Activated CD8-positive, alpha-beta memory T cell treated with anti-CD3 and anti-CD28 coated beads, Interleukin-2, amount 10 ng/mL, durations not matched to agents 7 days and 5 days (primary cell): ENCODE measurements at regions not wholly inside any gene's neighbourhood (a gene's known extent, or its start where the extent isn't known, plus 50 kb on each side); places are given as distances from the start of the nearest gene placed in this dataset.
A peak's percentile ranks its signal among the peaks of the same experiment; 100 is the strongest.
"Not testable (repeated sequence)": the region's sequence is repeated elsewhere in the genome, so short reads cannot be mapped to it uniquely, and the experiment has no call there.

ENCODE experiments used
- ATAC-seq: fragments of 150-1000 bp; cut with Tn5 transposase; one replicate; pipeline ENCODE4 v1.10.0; 2021; ENCODE audit warnings: moderate library complexity
- CTCF ChIA-PET: fragments of 350-600 bp; sonication (Branson Sonifier 250); formaldehyde crosslinking; loops from one replicate; lab custom pipeline; 2021; ENCODE audit warnings: antibody characterized with exemption; lab: Charles Lee
- DNase-seq: peaks from one replicate; pipeline ENCODE4 v3.0.0-alpha.2; 2020
- H3K27ac Mint-ChIP-seq: one replicate; pipeline ENCODE4 v1.8.0; 2021; ENCODE audit warnings: mild to moderate bottlenecking, mixed read lengths
- H3K27me3 Mint-ChIP-seq: one replicate; pipeline ENCODE4 v1.8.0; 2021; ENCODE audit warnings: mixed read lengths
- H3K36me3 Mint-ChIP-seq: one replicate; pipeline ENCODE4 v1.8.0; 2021; ENCODE audit warnings: mild to moderate bottlenecking, mixed read lengths
- H3K4me1 Mint-ChIP-seq: one replicate; pipeline ENCODE4 v1.8.0; 2021; ENCODE audit warnings: mixed read lengths
- H3K4me3 Mint-ChIP-seq: one replicate; pipeline ENCODE4 v1.8.0; 2021; ENCODE audit warnings: mild to moderate bottlenecking, moderate library complexity, mixed read lengths
- H3K9me3 Mint-ChIP-seq: one replicate; pipeline ENCODE4 v1.8.0; 2022; ENCODE audit warnings: low read depth, mixed read lengths

DNA sequence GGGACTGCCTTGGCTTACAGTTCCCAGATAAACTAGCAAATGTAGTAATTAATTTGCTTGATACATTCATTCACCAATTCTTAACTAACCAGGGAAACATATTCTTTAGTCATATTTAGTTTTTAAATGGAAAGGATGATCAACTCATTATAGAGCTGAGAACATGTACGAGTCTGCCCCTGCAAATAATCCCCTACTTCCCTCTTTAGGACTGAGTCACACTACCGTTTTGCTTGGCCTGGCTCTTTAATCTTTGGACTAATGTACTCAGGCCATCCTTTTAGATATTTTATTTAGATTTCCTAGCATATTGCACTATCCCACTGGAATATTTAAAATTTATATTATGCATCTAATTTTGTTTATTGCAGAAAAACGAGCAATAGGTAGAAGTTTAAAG, 105.5 kb upstream of the LCORL start:
- Mint-ChIP-seq H3K4me3 (no peak overlapping the region), H3K36me3 (no peaks in the 10 kb centered on the region), H3K4me1 (no peaks in the 10 kb centered on the region), H3K27me3 (peaks cover 3% of the 10 kb centered on the region), H3K9me3 (no peaks in the 10 kb centered on the region), H3K27ac (no peak overlapping the region)
- ATAC-seq: no peak
- CTCF ChIA-PET: no interaction called here
- no peak for DNase-seq

DNA sequence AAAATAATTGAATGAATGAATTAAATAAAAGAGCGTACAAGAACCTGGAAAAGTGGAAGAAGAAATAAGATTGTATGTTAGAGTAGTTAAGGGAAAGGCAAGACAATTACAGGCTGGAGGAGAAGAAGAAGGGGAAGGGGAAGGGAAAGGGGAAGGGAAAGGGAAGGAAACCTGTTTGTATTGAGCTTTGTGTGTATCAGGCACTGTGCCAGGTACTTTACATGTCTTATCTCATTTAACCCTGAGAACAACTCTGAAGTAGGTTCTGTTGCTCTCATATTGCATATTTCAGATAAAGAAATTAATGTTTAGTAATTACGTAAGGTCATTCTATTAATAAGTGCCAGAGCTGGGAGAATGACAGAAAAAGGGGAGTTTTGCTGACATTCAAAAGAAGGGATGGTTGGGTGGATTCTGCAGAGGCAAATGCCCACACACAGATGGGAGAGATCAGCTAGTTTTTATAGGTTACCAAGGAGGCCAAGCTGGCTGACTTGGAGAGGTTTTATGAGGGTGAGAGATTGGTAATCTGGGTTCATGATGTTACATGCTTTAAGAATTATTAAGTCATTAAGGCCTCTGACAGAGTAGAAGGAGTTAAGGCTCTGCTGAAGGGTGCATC, 92.3 kb upstream of the LCORL start:
- H3K4me3 Mint-ChIP-seq: no peak overlapping the region
- no peaks in the 10 kb centered on the region for H3K4me1 Mint-ChIP-seq
- DNase-seq: no peak
- H3K36me3 Mint-ChIP-seq: no peaks in the 10 kb centered on the region
- no peak for ATAC-seq
- CTCF ChIA-PET: no interaction called here
- H3K9me3 Mint-ChIP-seq: no peaks in the 10 kb centered on the region
- no peak overlapping the region for H3K27ac Mint-ChIP-seq
- H3K27me3 Mint-ChIP-seq: peaks cover 28% of the 10 kb centered on the region

DNA sequence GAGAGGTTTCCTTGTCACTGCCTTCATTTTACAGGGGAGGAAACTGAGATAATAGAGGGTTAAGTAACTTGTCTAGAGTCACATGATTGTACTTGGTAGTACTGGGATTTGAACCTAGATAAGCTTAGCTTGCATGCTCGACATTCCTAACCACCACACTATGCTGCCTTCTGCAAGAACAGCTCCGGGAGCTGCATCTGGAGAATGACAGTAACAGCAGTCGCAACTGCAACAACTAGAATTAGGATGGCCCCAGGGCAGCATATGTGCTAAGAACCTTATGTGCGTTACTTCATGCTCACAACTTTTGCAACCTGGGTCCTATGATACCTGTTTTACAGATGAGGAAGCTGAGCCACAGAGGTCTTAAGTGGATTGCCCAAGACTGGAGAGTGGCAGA, 89.5 kb upstream of the LCORL start:
- H3K27ac Mint-ChIP-seq: no peak overlapping the region
- DNase-seq: no peak
- no peaks in the 10 kb centered on the region for H3K4me1 Mint-ChIP-seq
- H3K4me3 Mint-ChIP-seq: no peak overlapping the region
- CTCF ChIA-PET: no interaction called here
- no peaks in the 10 kb centered on the region for H3K9me3 Mint-ChIP-seq
- no peaks in the 10 kb centered on the region for H3K36me3 Mint-ChIP-seq
- no peak for ATAC-seq
- peaks cover 25% of the 10 kb centered on the region for H3K27me3 Mint-ChIP-seq

DNA sequence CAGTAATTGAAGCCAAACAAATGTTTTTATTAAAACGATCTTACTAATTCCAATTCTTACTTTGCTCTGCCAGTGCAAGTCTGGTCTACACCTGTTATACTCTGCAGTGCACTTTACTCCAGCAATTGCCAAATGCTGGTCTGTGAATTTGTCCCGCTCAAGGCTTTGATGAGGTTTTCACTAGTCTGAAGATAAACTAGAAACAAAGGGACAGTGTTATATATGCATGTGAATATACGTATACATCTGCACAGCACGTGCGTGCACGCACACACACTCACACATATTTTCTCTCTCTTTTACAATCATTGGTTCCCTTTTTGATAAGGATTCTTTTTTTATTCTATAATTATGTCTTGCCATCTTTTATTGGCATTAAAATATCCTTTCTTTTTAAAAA, 88.5 kb upstream of the LCORL start:
- CTCF ChIA-PET: no interaction called here
- peaks cover 25% of the 10 kb centered on the region for H3K27me3 Mint-ChIP-seq
- H3K27ac Mint-ChIP-seq: no peak overlapping the region
- no peaks in the 10 kb centered on the region for H3K36me3 Mint-ChIP-seq
- H3K4me3 Mint-ChIP-seq: no peak overlapping the region
- H3K9me3 Mint-ChIP-seq: no peaks in the 10 kb centered on the region
- DNase-seq: no peak
- H3K4me1 Mint-ChIP-seq: peaks cover 4% of the 10 kb centered on the region
- ATAC-seq: no peak

DNA sequence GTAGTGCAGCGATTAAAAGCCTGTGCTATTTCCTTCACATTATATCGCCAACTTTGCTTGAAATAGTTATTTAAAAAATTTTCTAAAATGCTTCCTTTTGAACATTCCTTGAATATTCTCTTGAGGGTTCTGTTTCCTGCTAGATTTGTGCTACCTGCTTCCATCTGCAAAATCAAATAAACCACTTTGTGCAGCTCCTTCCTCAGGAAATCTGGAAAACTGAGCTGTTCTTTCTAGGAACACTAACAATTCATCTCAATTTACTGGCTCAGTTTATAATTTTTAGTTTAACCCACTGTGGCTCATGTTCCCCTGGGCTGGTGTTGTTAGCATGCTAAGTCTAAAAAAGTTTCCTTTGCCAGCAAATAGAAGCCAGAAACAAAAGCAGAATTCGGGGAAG, 88.1 kb upstream of the LCORL start:
- DNase-seq (no peak), ATAC-seq (no peak)
- H3K4me3 Mint-ChIP-seq: no peak overlapping the region
- H3K27me3 Mint-ChIP-seq: peaks cover 21% of the 10 kb centered on the region
- CTCF ChIA-PET: no interaction called here
- H3K27ac Mint-ChIP-seq: no peak overlapping the region
- no peaks in the 10 kb centered on the region for H3K36me3 Mint-ChIP-seq
- no peaks in the 10 kb centered on the region for H3K9me3 Mint-ChIP-seq
- peaks cover 6% of the 10 kb centered on the region for H3K4me1 Mint-ChIP-seq

DNA sequence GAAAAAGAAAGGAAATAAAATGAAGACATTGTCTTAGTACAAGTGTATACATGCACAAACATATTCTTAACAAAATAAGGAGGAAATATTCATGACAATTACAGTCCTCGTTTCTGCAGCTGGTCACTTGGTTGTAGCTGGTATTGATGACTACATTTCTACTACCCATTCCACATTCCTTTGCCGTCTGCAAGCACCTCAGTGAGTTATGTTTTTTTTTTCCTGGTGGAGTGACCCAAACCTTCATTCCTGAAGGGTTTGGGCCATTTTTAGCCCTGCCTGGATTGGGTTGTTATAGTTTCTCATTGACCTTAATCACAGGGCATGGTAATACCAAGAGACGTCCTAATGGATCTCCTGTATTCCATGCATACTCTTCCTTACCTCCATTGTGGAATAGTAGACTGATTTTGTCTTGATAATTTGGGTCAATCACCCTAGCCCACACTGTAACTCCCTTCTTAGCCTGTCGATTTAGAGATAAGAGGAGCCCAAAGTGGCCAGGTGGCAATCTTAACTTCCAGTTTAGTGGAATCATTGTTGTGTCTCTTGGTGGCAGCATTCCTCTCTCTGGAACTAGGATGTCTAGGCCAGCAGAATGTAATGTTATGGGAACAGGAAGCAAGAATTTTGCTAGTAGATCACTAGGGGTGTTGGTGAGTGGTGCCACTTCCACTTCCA, 86.4 kb upstream of the LCORL start:
- CTCF ChIA-PET: not testable (repeated sequence)

DNA sequence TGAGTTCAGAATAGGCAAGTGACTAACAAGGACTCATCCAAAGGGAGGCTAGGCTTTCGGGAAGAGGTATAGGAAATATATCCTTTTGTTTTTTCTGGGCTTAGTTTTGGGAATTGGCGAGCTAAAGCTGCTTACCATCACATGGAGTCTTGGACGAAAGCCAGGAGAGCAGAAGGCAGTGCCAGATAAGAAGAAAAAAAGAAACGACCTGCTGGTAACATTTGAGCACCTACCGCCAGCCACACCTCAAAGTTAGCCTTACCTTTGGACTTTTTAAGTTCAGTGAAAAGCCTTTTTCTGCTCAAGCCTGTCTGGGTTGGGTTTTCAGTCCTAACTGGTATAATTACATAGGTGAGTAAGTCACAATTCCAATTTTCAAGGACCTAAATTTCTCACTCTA, 85.1 kb upstream of the LCORL start:
- Mint-ChIP-seq H3K27ac (no peak overlapping the region), H3K9me3 (no peaks in the 10 kb centered on the region), H3K4me3 (no peak overlapping the region), H3K36me3 (no peaks in the 10 kb centered on the region), H3K27me3 (peaks cover 9% of the 10 kb centered on the region), H3K4me1 (peaks cover 6% of the 10 kb centered on the region)
- CTCF ChIA-PET: no interaction called here
- ATAC-seq: no peak
- no peak for DNase-seq

More for the DNA sequence above, 86.4 kb upstream of the LCORL start:
- not testable (repeated sequence) for ATAC-seq, H3K36me3 Mint-ChIP-seq, H3K27ac Mint-ChIP-seq, H3K4me3 Mint-ChIP-seq, H3K9me3 Mint-ChIP-seq, H3K4me1 Mint-ChIP-seq, DNase-seq
- peaks cover 12% of the 10 kb centered on the region for H3K27me3 Mint-ChIP-seq

DNA sequence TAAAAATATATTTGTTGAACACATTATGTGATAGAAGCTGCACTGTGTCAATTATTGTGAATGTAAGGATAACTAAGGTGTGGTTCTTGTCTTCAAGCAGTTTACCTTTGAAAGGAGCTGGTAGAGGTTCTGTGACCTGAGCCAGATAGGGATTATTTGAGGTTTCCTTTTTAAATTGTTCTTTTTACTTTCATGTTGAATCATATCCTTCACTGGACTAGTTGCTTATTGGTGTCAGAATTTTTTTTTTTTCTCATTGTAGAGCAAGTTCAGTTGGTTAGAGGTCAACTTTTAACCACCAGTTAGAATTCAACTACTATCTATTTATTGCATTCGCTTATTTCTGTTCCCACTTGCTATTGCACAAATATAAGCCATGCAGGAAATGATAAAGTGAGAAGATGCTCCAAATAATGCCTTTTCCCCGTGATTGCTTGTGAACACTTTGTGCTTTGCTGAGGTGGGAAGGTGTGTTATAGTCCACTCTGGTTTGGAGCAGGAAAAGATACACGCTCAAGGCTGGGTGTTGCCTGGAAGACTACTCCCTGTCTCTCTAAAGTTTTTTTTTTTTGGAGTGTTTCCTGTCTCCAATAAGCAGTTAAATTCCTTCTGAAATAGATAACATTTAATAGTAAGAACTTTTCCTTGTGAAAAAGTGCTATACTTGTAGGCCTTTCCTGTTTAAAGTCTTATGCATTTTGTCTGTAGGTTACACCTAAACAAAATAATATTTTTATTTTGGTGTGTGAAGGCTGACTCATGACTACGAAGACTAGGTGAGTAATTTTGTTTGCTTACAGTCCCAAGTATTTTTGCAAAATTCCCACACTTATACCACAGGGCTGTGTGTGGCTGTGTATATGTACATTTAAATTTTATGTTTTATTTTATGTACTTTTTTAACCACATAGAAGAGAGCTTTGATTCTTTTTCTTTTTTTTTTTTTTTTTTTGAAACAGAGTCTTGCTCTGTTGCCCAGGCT, 83.8 kb upstream of the LCORL start:
- ATAC-seq (peak; percentile 33), DNase-seq (no peak)
- no peak overlapping the region for H3K4me3 Mint-ChIP-seq
- CTCF ChIA-PET: no interaction called here
- no peak overlapping the region for H3K27ac Mint-ChIP-seq
- H3K27me3 Mint-ChIP-seq: peaks cover 15% of the 10 kb centered on the region
- H3K9me3 Mint-ChIP-seq: no peaks in the 10 kb centered on the region
- peaks cover 6% of the 10 kb centered on the region for H3K4me1 Mint-ChIP-seq
- no peaks in the 10 kb centered on the region for H3K36me3 Mint-ChIP-seq

DNA sequence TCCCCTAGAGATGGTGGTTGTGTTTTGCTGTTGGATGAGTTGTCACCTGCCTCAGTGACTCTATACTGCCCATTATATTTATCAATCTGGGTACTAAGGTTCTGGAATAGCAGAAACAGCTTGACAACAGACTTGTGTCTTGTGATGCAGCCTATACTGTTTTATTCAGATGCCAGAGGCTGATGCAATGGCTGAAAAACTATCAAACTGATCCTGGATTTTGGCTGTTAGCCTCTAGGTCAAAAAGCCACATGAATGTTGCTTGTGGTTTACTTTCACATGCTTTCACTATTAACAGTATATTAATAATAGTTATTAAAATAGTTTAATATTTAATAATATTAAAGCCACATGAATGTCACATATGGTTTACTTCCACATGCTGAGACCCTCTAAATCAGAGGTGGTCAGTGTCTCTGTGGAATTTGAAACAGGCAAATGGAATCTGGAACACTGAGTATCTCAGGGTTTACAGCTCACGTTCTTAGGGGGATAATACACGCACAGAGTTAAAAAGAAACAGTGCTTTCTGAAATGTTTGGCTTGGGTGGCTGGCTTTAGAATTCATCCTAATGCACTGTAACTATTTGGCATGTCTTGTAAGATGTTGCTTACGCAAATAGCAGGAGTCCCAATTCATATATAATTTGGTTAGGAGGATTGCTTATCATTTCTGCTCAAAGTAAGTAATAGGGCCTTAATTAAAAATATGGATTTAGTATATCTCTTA, 82.5 kb upstream of the LCORL start:
- Mint-ChIP-seq H3K9me3 (no peaks in the 10 kb centered on the region), H3K27me3 (peaks cover 10% of the 10 kb centered on the region), H3K27ac (no peak overlapping the region), H3K4me3 (no peak overlapping the region), H3K36me3 (no peaks in the 10 kb centered on the region), H3K4me1 (peaks cover 6% of the 10 kb centered on the region)
- no peak for DNase-seq
- ATAC-seq: no peak
- CTCF ChIA-PET: no interaction called here

DNA sequence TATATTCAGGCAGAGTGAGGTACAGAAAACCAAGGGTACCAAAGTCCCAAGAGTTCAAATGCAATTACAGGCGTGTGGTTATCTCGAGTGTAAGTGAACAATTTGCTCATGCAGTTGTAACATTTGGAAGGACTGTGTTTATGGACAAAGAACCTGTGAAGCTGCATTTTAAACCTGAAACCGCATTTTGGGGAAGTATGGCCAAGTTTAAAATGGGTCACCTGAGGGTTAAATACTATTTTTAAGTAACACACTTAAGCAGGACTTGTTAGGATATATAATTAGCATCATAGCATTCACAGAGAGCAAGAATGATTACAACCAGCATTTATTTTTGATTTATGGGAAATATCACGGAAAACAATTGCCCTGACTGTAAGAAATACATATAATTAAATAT, 79.1 kb upstream of the LCORL start:
- no peaks in the 10 kb centered on the region for H3K36me3 Mint-ChIP-seq
- H3K9me3 Mint-ChIP-seq: no peaks in the 10 kb centered on the region
- CTCF ChIA-PET: no interaction called here
- DNase-seq (no peak), ATAC-seq (no peak)
- H3K27me3 Mint-ChIP-seq: peaks cover 10% of the 10 kb centered on the region
- H3K27ac Mint-ChIP-seq: no peak overlapping the region
- no peak overlapping the region for H3K4me3 Mint-ChIP-seq
- H3K4me1 Mint-ChIP-seq: peaks cover 6% of the 10 kb centered on the region

DNA sequence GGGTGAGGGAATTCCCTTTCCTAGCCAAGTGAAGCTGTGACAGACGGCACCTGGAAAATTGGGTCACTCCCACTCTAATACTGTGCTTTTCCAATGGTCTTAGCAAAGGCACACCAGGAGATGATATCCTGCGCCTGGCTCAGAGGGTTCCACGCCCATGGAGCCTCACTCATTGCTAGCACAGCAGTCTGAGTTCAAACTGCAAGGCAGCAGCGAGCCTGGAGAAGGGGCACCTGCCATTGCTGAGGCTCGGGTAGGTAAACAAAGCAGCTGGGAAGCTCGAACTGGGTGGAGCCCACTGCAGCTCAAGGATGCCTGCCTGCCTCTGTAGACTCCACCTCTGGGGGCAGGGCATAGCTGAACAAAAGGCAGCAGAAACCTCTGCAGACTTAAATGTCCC, 68.9 kb upstream of the LCORL start:
- CTCF ChIA-PET: not testable (repeated sequence)

DNA sequence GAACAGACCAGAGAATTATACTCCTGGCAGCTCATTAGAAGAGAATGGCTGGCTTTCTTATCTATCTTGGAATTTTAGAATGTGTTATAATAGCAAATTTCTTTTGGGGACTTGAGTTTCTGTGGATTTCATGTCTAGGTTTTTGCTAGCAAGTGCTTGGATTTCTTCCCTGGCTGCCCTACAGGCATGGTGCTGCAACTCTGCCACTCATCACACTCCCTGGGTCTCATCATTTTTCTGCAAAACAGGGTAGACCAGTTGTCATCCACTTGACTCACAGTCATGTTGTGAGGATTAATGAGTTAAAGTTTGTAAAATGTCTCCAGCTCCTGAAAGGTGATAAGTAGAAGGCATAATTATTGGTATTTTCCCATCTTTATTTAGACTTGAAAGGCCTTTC, 60.7 kb upstream of the LCORL start:
- no peak for ATAC-seq
- H3K27ac Mint-ChIP-seq: no peak overlapping the region
- no peaks in the 10 kb centered on the region for H3K9me3 Mint-ChIP-seq
- H3K36me3 Mint-ChIP-seq: no peaks in the 10 kb centered on the region
- no peak for DNase-seq
- CTCF ChIA-PET: no interaction called here
- peaks cover 12% of the 10 kb centered on the region for H3K27me3 Mint-ChIP-seq
- H3K4me3 Mint-ChIP-seq: no peak overlapping the region
- H3K4me1 Mint-ChIP-seq: no peaks in the 10 kb centered on the region

More for the DNA sequence above, 68.9 kb upstream of the LCORL start:
- H3K27me3 Mint-ChIP-seq, H3K4me3 Mint-ChIP-seq, H3K4me1 Mint-ChIP-seq, ATAC-seq, H3K9me3 Mint-ChIP-seq, DNase-seq, H3K36me3 Mint-ChIP-seq, H3K27ac Mint-ChIP-seq: not testable (repeated sequence)

DNA sequence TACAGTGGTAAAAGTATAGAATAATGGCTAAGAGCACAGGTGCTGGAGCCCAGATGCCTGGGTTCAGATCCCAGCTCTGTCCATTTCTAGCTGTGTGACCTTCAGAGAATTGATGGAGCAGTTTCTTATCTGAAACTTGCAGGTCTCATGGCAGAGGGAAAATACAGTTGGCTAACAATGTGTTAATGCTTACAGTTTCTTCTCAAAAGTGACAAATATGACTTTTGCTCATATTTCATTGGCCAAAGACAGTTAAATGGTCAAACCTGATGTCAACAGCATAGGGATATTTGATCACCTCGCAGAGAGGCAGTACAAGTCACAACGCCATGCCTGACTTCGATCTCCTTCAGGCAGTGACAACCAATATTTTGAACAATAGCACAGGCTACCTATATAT, 60.2 kb upstream of the LCORL start:
- Mint-ChIP-seq H3K27ac (no peak overlapping the region), H3K9me3 (no peaks in the 10 kb centered on the region), H3K27me3 (peaks cover 12% of the 10 kb centered on the region), H3K4me1 (no peaks in the 10 kb centered on the region), H3K4me3 (no peak overlapping the region), H3K36me3 (no peaks in the 10 kb centered on the region)
- DNase-seq (no peak), ATAC-seq (no peak)
- CTCF ChIA-PET: no interaction called here
